RWPE2 (cell line): ENCODE measurements at regions not wholly inside any gene's neighbourhood (a gene's known extent, or its start where the extent isn't known, plus 50 kb on each side); places are given as distances from the start of the nearest gene placed in this dataset.

Source experiments
- ATAC-seq: fragments of 200-7000 bp; cut with Tn5 transposase; 3 replicates; pipeline ENCODE4 v1.9.1; 2021; ENCODE audit warnings: low read depth
- DNase-seq: peaks from one replicate; pipeline ENCODE4 v3.0.0-alpha.2; 2020; ENCODE audit warnings: low spot score
- H3K27ac ChIP-seq: fragments of 450-650 bp; 2 replicates; pipeline ENCODE4 v1.5.1; 2017; ENCODE audit warnings: mild to moderate bottlenecking; ENCODE audit not compliant: poor library complexity, severe bottlenecking
- H3K27me3 ChIP-seq: fragments of 250-450 bp; sonication (Bioruptor Pico); 2 replicates; pipeline ENCODE4 v1.5.1; 2021; ENCODE audit warnings: mild to moderate bottlenecking, moderate library complexity; ENCODE audit not compliant: insufficient read depth, poor library complexity, severe bottlenecking
- H3K36me3 ChIP-seq: fragments of 250-450 bp; sonication (Bioruptor Pico); 2 replicates; pipeline ENCODE4 v1.5.1; 2020; ENCODE audit warnings: low read depth, mild to moderate bottlenecking, moderate library complexity
- H3K4me1 ChIP-seq: fragments of 250-450 bp; sonication (Bioruptor Pico); 2 replicates; pipeline ENCODE4 v1.5.1; 2021; ENCODE audit warnings: mild to moderate bottlenecking, moderate library complexity; ENCODE audit not compliant: insufficient read depth, poor library complexity, severe bottlenecking
- H3K4me3 ChIP-seq: fragments of 250-450 bp; sonication (Bioruptor Pico); 2 replicates; pipeline ENCODE4 v1.5.1; 2021; ENCODE audit warnings: mild to moderate bottlenecking, moderate library complexity; ENCODE audit not compliant: severe bottlenecking
- H3K9me3 ChIP-seq: fragments of 250-450 bp; sonication (Bioruptor Pico); 2 replicates; pipeline ENCODE4 v1.5.1; 2021; ENCODE audit warnings: mild to moderate bottlenecking, moderate library complexity; ENCODE audit not compliant: severe bottlenecking
- TF ChIP-seq, protein P1 (sequence below): fragments of 450-650 bp; IDR thresholded peaks from one replicate; pipeline ENCODE4 v1.5.1; 2017; ENCODE audit warnings: mild to moderate bottlenecking, moderate library complexity; ENCODE audit not compliant: poor library complexity, severe bottlenecking

DNA sequence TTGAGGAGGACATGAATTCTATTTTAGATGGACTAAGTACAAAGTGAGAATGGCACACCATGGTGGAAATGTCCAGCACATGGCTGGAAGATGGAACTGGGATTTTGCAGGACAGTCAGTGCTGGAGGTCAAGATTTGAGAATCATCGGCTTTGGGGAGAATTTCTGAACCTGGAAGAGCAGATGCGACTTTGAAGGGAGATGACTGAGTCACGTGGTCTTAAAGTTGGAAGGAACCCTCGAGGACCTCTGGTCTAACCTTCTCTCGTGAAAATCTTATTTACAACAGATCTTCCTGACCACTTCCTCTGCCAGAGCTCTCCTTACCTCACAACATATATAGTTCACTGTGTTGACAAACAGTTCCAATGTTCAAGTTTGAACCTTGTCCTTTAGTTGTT lies 415.4 kb downstream of the ATP23 start:
- ATAC-seq, result no peak

DNA sequence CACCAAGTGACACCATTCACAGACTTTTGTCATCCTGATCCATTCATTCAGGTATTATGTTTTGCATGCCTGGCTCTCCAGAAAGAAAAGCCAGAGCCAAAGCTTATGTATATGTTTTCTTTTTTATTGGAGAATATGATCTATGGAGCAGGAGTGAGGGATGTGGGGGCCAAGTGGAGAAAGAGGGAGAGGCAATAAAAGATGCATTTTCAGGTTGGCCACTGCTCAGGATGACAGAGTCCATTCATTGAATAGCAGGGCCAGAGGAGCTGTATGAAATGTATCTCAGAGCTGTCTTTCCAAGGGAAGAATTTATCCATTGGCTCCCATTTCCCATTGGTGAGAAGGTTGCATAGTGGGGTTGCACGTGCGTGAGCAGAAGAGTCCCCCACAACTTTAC lies 416.1 kb downstream of the ATP23 start:
- DNase-seq (no peak), ATAC-seq (no peak)
- H3K4me1 ChIP-seq, result no peaks in the 10 kb centered on the region
- H3K27me3 ChIP-seq, result no peaks in the 10 kb centered on the region
- no peaks in the 10 kb centered on the region for H3K36me3 ChIP-seq
- TF ChIP-seq, protein P1, sequence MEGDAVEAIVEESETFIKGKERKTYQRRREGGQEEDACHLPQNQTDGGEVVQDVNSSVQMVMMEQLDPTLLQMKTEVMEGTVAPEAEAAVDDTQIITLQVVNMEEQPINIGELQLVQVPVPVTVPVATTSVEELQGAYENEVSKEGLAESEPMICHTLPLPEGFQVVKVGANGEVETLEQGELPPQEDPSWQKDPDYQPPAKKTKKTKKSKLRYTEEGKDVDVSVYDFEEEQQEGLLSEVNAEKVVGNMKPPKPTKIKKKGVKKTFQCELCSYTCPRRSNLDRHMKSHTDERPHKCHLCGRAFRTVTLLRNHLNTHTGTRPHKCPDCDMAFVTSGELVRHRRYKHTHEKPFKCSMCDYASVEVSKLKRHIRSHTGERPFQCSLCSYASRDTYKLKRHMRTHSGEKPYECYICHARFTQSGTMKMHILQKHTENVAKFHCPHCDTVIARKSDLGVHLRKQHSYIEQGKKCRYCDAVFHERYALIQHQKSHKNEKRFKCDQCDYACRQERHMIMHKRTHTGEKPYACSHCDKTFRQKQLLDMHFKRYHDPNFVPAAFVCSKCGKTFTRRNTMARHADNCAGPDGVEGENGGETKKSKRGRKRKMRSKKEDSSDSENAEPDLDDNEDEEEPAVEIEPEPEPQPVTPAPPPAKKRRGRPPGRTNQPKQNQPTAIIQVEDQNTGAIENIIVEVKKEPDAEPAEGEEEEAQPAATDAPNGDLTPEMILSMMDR, result no peak
- H3K9me3 ChIP-seq, result no peaks in the 10 kb centered on the region
- H3K4me3 ChIP-seq, result no peak overlapping the region
- H3K27ac ChIP-seq, result no peak overlapping the region

More for the DNA sequence above, 415.4 kb downstream of the ATP23 start:
- H3K9me3 ChIP-seq, result no peaks in the 10 kb centered on the region
- no peaks in the 10 kb centered on the region for H3K36me3 ChIP-seq
- no peak overlapping the region for H3K27ac ChIP-seq
- H3K27me3 ChIP-seq, result no peaks in the 10 kb centered on the region
- TF ChIP-seq, protein P1, result no peak
- no peaks in the 10 kb centered on the region for H3K4me1 ChIP-seq
- no peak overlapping the region for H3K4me3 ChIP-seq
- no peak for DNase-seq

DNA sequence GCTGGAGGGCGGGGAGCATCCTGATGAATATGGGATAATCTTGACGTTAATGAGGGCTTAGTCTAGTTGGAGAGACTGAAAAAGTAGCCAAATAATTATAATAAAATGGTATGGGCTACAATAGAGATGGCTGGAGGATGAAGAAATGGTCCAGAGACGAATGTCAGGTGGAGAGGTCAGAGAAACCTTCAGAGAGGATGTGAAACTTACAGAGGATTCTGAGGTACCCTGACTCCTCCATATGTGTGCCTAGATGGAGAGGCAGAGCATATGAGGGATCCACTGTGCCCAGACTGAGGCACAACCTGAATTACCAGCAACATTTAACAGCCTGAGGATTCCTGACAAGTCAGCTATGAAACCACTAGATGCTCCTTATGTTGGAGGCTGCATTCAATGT lies 417.0 kb downstream of the ATP23 start:
- ATAC-seq, result no peak
- Histone ChIP-seq H3K27me3 (no peaks in the 10 kb centered on the region), H3K4me3 (no peak overlapping the region), H3K4me1 (no peaks in the 10 kb centered on the region), H3K36me3 (no peaks in the 10 kb centered on the region), H3K9me3 (no peaks in the 10 kb centered on the region), H3K27ac (no peak overlapping the region)
- TF ChIP-seq, protein P1, result no peak
- no peak for DNase-seq

DNA sequence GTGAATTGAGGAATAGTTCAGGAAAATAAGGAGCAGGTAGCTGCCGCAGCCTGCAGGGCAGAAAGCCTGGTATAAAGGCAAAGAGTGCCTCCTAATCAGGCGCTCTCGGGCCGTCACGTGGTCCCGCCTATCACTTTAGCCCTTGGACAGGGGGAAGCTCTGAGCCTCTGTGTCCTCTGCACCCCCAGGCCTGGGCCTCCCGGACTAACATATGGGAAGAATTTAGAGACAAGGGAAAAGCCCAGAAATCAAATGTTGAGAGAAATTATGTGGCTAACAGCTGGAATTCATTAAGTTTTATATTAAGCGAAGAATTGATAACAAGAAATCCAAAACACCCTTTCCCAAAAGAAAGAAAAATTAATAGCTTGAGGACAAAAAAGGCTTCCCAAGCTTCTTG lies 417.7 kb downstream of the ATP23 start:
- DNase-seq, result no peak
- Histone ChIP-seq H3K4me1 (peaks cover 4% of the 10 kb centered on the region), H3K4me3 (no peak overlapping the region), H3K27ac (no peak overlapping the region), H3K36me3 (no peaks in the 10 kb centered on the region), H3K27me3 (no peaks in the 10 kb centered on the region), H3K9me3 (no peaks in the 10 kb centered on the region)
- no peak for ATAC-seq
- TF ChIP-seq, protein P1, result no peak

GRCh38 chr12:58361056-58361455 lies 419.7 kb downstream of the ATP23 start:
- no peak for ATAC-seq
- peaks cover 19% of the 10 kb centered on the region for H3K4me1 ChIP-seq
- no peak overlapping the region for H3K4me3 ChIP-seq
- no peak overlapping the region for H3K27ac ChIP-seq
- DNase-seq, result no peak
- no peaks in the 10 kb centered on the region for H3K9me3 ChIP-seq
- H3K27me3 ChIP-seq, result no peaks in the 10 kb centered on the region
- H3K36me3 ChIP-seq, result no peaks in the 10 kb centered on the region
- TF ChIP-seq, protein P1, result no peak
